ENCODE measurements at regions not wholly inside any gene's neighbourhood (a gene's known extent, or its start where the extent isn't known, plus 50 kb on each side); places are given as distances from the start of the nearest gene placed in this dataset.
"Not testable (repeated sequence)": the region's sequence is repeated elsewhere in the genome, so short reads cannot be mapped to it uniquely, and the experiment has no call there.

DNA sequence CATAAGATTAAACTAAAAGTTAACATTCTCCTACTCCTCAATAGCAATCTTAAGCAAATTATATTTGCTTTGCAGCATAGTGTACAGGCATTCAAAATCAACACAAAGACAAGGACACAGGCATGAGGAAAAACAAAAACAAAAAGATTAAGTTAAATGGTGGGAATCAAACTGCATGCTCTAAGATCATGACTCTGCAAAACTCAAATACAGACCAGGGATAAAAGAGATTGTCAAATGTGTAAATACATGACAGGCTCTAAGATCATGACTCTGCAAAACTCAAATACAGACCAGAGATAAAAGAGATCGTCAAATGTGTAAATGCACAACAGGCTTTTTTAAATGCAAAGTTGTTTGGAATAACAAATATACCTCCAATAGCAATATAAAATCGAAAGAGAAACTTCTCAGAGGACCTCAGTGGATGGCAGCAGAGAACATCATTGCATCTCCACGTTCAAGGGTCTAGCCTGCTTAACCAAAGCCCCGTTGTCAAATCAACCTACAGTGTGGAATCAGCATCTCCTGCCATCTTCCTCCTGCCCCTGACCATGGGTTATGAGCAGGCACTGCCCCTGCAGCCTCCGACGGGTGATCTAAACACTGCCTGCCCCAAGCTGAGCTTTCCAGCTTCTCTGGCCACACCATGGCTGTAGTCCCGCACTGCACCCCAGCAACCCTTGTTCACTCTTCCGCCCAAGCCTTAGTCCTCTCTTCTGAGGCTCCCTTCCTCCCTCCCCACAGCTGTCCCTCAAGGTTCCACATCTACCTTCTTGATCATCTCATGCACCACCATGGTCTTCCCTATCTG is 446.1 kb downstream of the SOX9 start:
- no peak overlapping the region for H3K4me3 ChIP-seq (replicated peaks; ENCODE audit: low read depth, low read length)
- no peak for TF ChIP-seq CTCF (IDR thresholded peaks at IDR 0.05; ENCODE audit: low read depth, low read length, missing control alignments)
- DNase-seq (ENCODE audit: extremely low read depth, low read depth): no peak

DNA sequence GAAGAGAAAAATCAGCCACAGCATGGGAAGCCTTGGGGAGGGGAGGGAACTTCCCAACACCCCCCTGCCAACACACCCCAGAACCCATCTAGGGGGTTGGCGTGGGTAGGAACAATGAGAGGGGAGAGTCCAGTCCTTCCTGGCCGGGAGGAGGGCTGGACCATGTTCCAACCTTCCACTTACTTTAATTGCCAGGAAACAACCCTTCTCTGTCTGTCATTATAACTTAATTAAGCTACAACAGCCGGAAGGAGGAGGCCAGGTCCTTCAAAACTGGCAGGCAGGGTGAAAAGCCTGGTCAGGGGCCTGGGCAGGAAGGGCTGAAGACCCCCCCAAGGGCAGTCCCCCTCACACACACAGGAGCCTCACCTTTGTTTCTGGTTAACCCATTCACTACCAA is 447.0 kb downstream of the SOX9 start:
- H3K4me3 ChIP-seq (replicated peaks; ENCODE audit: low read depth, low read length): no peak overlapping the region
- no peak for DNase-seq (ENCODE audit: extremely low read depth, low read depth)
- TF ChIP-seq CTCF (IDR thresholded peaks at IDR 0.05; ENCODE audit: low read depth, low read length, missing control alignments): no peak

GRCh38 chr17:72569148-72569946 is 448.5 kb downstream of the SOX9 start:
- TF ChIP-seq CTCF (IDR thresholded peaks at IDR 0.05; ENCODE audit: low read depth, low read length, missing control alignments): no peak
- H3K4me3 ChIP-seq (replicated peaks; ENCODE audit: low read depth, low read length): no peak overlapping the region
- no peak for DNase-seq (ENCODE audit: extremely low read depth, low read depth)

GRCh38 chr17:72571813-72572396 is 451.1 kb downstream of the SOX9 start:
- no peak for TF ChIP-seq CTCF (IDR thresholded peaks at IDR 0.05; ENCODE audit: low read depth, low read length, missing control alignments)
- no peak overlapping the region for H3K4me3 ChIP-seq (replicated peaks; ENCODE audit: low read depth, low read length)
- no peak for DNase-seq (ENCODE audit: extremely low read depth, low read depth)

DNA sequence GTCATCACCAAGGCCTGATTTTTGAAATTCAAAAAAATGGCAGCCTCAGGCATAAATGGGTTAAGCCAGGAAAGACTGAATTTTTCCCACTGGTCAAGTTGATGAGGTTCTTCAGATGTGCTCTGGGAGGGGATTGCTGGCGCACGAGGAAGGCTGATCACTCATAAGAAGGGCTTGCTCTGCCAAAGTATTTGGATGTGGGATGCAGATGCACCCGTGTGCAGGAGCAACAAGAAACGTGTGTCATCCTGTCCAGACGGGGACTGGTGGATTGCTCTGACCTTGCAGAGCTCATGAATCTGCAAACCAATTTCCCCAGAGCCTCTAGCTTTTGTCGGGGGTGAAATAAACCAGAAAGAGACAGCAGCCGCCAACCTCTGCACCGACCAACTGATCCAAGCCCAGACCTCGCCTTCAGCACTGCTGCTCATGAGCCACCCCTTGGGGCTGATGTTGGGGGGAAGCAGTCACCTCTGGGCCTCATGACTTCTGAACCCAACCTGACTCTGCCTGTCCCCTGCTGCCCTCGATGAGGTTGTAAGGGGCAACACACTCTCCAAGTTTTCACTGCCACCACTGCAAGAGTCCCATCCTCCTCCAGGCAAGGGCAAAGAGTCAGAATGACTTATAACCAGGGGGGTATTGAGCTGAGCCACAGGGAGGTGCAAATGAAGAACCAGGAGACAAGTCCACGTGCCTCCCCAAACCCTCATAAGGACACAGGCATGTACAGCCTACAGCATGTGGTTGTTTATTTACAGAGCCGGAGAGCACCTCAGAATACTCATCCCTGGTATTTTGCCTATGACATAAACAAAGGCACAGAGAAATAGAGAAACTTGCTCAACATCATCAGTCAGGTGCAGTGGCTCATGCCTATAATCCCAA is 452.0 kb downstream of the SOX9 start:
- TF ChIP-seq CTCF (IDR thresholded peaks at IDR 0.05; ENCODE audit: low read depth, low read length, missing control alignments): no peak
- no peak overlapping the region for H3K4me3 ChIP-seq (replicated peaks; ENCODE audit: low read depth, low read length)
- no peak for DNase-seq (ENCODE audit: extremely low read depth, low read depth)

DNA sequence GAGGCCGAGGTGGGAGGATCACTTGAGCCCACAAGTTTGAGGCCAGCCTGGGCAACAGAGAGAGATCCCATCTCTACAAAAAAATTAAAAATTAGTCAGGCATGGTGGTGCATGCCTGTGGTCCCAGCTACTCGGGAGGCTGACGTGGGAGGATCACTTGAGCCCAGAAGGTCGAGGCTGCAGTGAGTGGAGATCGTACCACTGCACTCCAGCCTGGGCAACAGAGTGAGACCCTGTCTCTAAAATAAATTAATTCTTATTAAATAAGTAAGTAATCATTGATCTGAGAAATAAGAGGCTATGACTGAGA is 452.6 kb downstream of the SOX9 start:
- not testable (repeated sequence) for H3K4me3 ChIP-seq (replicated peaks; ENCODE audit: low read depth, low read length); DNase-seq (ENCODE audit: extremely low read depth, low read depth)

Measured in HFF-Myc (cell line).